Urinary bladder (tissue), 3 donors: ENCODE measurements at regions not wholly inside any gene's neighbourhood (a gene's known extent, or its start where the extent isn't known, plus 50 kb on each side); places are given as distances from the start of the nearest gene placed in this dataset.

Experiments used
- DNase-seq: peaks from one replicate; pipeline ENCODE4 v3.0.0-alpha.2; 2015; ENCODE audit errors: extremely low spot score
- H3K27ac ChIP-seq: one replicate; pipeline ENCODE4 v1.5.1; 2013; ENCODE audit warnings: low read depth, mild to moderate bottlenecking, moderate library complexity
- H3K36me3 ChIP-seq: one replicate; pipeline ENCODE4 v1.6.1; 2013; ENCODE audit warnings: mild to moderate bottlenecking, moderate library complexity; ENCODE audit not compliant: insufficient read depth
- H3K4me1 ChIP-seq: one replicate; pipeline ENCODE4 v1.6.1; 2013; ENCODE audit warnings: mild to moderate bottlenecking, moderate library complexity; ENCODE audit not compliant: insufficient read depth
- H3K4me3 ChIP-seq: one replicate; pipeline ENCODE4 v1.5.1; 2013; ENCODE audit warnings: low read depth, low read length
- WGBS: extraction: QIAGEN DNeasy Blood & Tissue Kit; methylation state at CpG from one replicate; pipeline ENCODE4 v1.1.7; 2013; 5-methylcytosine and 5-hydroxymethylcytosine counted together
- donor health status: healthy with polysubstance abuse.
- donor health status: healthy.

GRCh38 chr5:143491646-143492045, 88.2 kb upstream of the NR3C1 start:
- WGBS = 95% methylated on average over 3 of the region's 3 CpGs
- Histone ChIP-seq H3K36me3 (no peaks in the 10 kb centered on the region), H3K27ac (no peak overlapping the region), H3K4me1 (peaks cover 1% of the 10 kb centered on the region), H3K4me3 (no peak overlapping the region)
- DNase-seq = no peak

GRCh38 chr5:143488381-143488780, 84.9 kb upstream of the NR3C1 start:
- Histone ChIP-seq H3K36me3 (no peaks in the 10 kb centered on the region), H3K27ac (no peak overlapping the region), H3K4me1 (no peaks in the 10 kb centered on the region), H3K4me3 (no peak overlapping the region)
- DNase-seq = no peak
- 72% methylated on average over 3 of the region's 3 CpGs for WGBS

- no peaks in the 10 kb centered on the region for H3K4me1 ChIP-seq
- no peak overlapping the region for H3K27ac ChIP-seq
- no peaks in the 10 kb centered on the region for H3K36me3 ChIP-seq
- no peak for DNase-seq
- H3K4me3 ChIP-seq = no peak overlapping the region
- WGBS = 61% methylated on average over 1 of the region's 1 CpG
These were observed 81.1 kb upstream of the NR3C1 start for GRCh38 chr5:143484601-143485000.

DNA sequence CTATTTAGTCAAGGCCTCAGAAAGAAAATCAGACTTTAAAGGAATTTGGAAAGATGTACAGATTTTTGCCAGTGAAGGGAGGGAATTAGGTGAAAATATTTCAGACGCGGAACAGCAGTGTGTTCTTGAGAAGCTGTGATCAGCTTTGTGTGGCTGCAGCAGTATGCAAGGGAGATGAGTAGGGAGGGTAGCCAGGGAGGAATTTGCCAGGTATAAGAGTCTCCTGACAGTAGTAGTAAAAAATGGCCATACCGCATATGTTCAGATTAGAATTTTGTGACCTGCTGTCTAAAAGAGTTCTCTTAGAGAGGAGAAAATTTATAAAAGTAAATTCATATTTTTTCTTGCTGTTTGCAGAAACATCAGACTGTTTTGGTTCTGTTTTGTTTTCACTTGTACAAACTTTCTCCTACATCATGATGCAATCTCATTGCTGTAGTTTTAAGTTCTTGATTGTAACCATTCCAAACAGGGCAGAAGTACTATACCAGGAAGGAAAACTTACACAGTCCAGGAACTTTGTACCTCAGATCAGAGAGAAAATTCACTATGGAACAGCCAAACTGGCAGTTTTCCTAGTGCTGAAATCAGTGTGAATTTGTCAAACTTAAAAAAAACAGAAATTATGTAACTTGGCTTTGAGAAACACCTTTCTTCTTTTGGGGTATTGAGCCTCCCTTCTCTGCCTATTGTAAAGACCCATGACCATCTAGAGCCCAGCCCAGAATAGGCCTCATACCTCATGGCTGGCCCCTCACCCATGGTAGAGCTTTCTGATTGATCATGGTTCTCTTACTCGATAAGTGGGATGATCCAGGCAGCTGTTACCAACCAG, 78.4 kb upstream of the NR3C1 start:
- no peak overlapping the region for H3K27ac ChIP-seq
- no peak overlapping the region for H3K4me3 ChIP-seq
- no peaks in the 10 kb centered on the region for H3K36me3 ChIP-seq
- 91% methylated on average over 4 of the region's 4 CpGs for WGBS
- no peaks in the 10 kb centered on the region for H3K4me1 ChIP-seq
- no peak for DNase-seq

DNA sequence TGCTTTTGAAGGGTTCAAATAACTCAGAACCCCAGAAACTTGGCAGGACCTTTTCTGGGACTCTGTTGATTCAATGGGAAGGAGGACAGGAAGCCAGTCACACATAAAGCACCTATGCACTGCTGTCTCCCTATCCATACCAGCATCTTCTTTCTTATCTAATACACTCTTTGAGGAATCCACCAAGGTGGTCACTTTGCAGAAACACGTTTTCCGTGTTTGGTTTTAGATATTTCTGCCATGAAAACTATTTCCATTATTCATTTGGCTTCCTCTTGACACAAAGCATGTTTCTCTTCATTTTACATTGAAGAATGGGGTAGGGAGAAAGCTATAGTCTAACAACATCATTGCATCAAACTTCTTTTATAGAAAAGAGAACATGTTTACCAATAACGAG, 76.5 kb upstream of the NR3C1 start:
- Histone ChIP-seq H3K36me3 (no peaks in the 10 kb centered on the region), H3K27ac (no peak overlapping the region), H3K4me1 (no peaks in the 10 kb centered on the region), H3K4me3 (no peak overlapping the region)
- WGBS = 89% methylated on average over 3 of the region's 3 CpGs
- DNase-seq = no peak

DNA sequence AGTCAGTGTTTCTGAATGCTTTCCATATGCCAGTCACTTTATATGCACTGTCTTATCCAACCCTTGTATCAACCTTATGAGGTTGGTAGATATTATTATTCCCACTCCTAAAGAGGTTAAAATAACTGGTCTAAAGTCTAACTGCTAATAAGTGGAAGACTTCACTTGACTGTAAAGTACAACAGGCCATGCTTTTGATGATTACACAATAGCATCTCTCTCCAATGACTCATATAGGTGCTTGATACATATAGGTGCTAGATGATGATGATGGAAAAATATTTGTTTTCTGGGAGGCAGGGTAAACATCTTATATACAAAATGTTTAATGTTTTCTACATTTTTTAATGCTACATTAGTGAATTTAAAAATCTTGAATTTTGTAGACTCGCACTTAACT, 75.9 kb upstream of the NR3C1 start:
- Histone ChIP-seq H3K27ac (no peak overlapping the region), H3K36me3 (no peaks in the 10 kb centered on the region), H3K4me1 (no peaks in the 10 kb centered on the region), H3K4me3 (no peak overlapping the region)
- no peak for DNase-seq
- 100% methylated on average over 1 of the region's 1 CpG for WGBS

GRCh38 chr5:143476601-143477211, 73.2 kb upstream of the NR3C1 start:
- DNase-seq = no peak
- WGBS = 78% methylated on average over 1 of the region's 1 CpG
- no peaks in the 10 kb centered on the region for H3K4me1 ChIP-seq
- no peaks in the 10 kb centered on the region for H3K36me3 ChIP-seq
- H3K4me3 ChIP-seq = no peak overlapping the region
- no peak overlapping the region for H3K27ac ChIP-seq

GRCh38 chr5:143474616-143475015, 71.1 kb upstream of the NR3C1 start:
- no peak overlapping the region for H3K27ac ChIP-seq
- H3K4me1 ChIP-seq = no peaks in the 10 kb centered on the region
- no peak overlapping the region for H3K4me3 ChIP-seq
- WGBS = 75% methylated on average over 3 of the region's 3 CpGs
- H3K36me3 ChIP-seq = no peaks in the 10 kb centered on the region
- no peak for DNase-seq

GRCh38 chr5:143473481-143473880, 70.0 kb upstream of the NR3C1 start:
- Histone ChIP-seq H3K4me3 (no peak overlapping the region), H3K27ac (no peak overlapping the region), H3K4me1 (no peaks in the 10 kb centered on the region), H3K36me3 (no peaks in the 10 kb centered on the region)
- WGBS = 84% methylated on average over 5 of the region's 5 CpGs
- DNase-seq = no peak

- DNase-seq = no peak
- Histone ChIP-seq H3K4me3 (no peak overlapping the region), H3K27ac (no peak overlapping the region), H3K4me1 (no peaks in the 10 kb centered on the region), H3K36me3 (no peaks in the 10 kb centered on the region)
- 94% methylated on average over 1 of the region's 1 CpG for WGBS
These were observed 69.1 kb upstream of the NR3C1 start for GRCh38 chr5:143472576-143472975.

DNA sequence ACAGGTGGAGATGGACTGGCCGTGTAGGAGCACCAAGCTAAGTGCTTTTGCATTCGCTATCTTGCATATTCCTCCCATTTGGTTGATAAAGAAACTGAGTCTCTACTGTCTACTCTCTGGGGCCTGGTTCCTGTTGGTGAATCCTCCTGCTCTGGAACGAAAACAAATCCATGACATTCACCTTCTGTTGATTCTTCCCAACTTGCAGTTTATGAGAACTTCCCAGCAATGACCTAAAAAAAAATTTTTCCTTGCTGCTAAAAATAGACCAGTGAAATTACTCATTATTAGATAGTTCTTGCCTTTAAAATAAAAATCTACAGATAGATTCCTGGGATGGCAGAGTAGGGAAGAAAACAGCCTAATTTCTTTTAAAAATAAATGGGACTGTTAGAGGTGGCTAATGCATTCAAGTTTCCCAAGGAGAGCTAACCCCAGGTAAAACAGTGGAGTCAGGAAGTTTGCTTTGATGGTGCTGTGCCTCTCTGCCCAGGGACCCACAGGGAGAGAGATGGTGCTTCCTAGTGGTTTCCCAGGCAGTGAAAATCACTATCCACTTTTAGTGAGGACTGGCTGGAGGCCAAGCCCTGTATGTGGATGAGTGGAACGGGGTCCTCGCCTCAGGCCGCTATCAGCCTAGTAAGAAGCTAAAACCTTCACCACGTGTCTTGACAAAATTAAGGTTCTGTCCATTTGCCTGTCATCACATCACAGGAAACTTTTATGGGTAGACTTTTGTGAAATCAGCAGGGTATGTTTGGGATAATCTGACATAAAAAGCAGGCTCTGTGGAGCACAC, 68.4 kb upstream of the NR3C1 start:
- 82% methylated on average over 7 of the region's 7 CpGs for WGBS
- Histone ChIP-seq H3K4me1 (no peaks in the 10 kb centered on the region), H3K4me3 (no peak overlapping the region), H3K27ac (no peak overlapping the region), H3K36me3 (no peaks in the 10 kb centered on the region)
- DNase-seq = no peak

- no peak overlapping the region for H3K4me3 ChIP-seq
- WGBS = 93% methylated on average over 1 of the region's 1 CpG
- DNase-seq = no peak
- H3K36me3 ChIP-seq = no peaks in the 10 kb centered on the region
- H3K4me1 ChIP-seq = no peaks in the 10 kb centered on the region
- H3K27ac ChIP-seq = no peak overlapping the region
These were observed 67.6 kb upstream of the NR3C1 start for GRCh38 chr5:143471041-143471509.

- no peak overlapping the region for H3K4me3 ChIP-seq
- no peaks in the 10 kb centered on the region for H3K4me1 ChIP-seq
- WGBS = 89% methylated on average over 1 of the region's 1 CpG
- DNase-seq = no peak
- no peak overlapping the region for H3K27ac ChIP-seq
- no peaks in the 10 kb centered on the region for H3K36me3 ChIP-seq
These were observed 66.6 kb upstream of the NR3C1 start for GRCh38 chr5:143470120-143470519.

DNA sequence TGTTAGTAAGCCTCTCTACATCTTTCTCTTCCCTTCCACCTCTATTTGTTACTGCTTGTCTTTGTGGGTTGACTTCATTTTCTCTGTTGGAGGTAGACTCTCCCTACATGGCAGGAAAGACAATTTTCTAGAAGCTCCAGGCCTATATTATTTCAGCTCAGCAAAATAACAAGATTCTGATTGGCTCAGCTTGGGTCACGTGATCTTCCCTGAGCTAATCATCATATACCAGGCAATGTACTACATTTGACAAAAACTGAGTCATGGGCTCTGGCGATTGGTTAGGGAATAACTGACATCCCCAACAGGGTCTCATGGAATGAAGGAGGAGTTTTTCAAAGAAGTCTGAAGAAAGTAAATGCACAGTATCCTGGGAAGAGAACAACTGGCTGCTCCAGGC, 65.6 kb upstream of the NR3C1 start:
- no peak for DNase-seq
- Histone ChIP-seq H3K27ac (no peak overlapping the region), H3K4me3 (no peak overlapping the region), H3K4me1 (no peaks in the 10 kb centered on the region), H3K36me3 (no peaks in the 10 kb centered on the region)
- WGBS = 95% methylated on average over 2 of the region's 2 CpGs
